Stimulated activated CD4-positive, alpha-beta T cell treated with anti-CD3 and anti-CD28 coated beads, Interleukin-2, amount 100 ng/mL, for 48 hours (primary cell): ENCODE measurements at regions not wholly inside any gene's neighbourhood (a gene's known extent, or its start where the extent isn't known, plus 50 kb on each side); places are given as distances from the start of the nearest gene placed in this dataset.

Experiments
- DNase-seq, 2 donors: peaks; one replicate each; pipeline ENCODE4 v3.0.0-alpha.2; 2020

GRCh38 chr9:26735160-26735559 lies 157.4 kb downstream of the CAAP1 start:
- DNase-seq = no peak

DNA sequence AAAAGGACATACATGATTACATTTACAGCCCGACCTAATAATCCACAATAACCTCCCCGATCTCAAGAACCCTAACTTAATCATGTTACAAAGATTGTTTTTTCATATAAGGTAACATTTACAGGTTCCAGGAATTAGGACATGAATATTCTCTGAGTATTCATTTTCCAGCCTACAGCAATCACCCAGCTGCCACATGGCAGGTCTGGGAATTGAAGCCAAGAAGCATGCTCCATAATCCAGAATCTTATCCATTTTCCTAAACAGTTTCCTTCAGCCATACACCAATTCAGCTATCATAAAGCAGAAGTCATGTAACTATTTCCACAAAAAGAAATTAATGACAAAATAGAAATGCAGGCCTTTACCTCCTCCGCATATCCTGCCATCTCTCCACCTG lies 163.4 kb downstream of the CAAP1 start:
- DNase-seq = no peak

DNA sequence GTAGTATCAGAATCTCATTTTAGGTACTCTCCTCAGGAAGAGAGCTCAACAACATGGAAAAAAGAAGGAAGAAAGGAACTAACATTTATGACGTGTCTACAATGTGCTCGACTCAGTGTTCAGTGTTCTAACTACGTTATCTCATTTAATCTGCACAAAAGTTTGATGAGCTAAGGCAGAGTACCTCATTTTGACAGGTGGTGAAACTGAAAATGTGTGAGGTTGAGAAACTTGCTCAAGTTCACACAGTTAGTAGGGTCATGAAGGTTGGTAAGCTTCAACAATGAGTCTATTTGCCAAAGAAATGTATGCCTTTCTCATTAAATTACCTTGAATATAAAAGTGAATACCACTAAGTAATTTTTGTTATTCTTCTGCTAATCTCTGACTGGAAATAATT lies 165.1 kb downstream of the CAAP1 start:
- DNase-seq = no peak

DNA sequence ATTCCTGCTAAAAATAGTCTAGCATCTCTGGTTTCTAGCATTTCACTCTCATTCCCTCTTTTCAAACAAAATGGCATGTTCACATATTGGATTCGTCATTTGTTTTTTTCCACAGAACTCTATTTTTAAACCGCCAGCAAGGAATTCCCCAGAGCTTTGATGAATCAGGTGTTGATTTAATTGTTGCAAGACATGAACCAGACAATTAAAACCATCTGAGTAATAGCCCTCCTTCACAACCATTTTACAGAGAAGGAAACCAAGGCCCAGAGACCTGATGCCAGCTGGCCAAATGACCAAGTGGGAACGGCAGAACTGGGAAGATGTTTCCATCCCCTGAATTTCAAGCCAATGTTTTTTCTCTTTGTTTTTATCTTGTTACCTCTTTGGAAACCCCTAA lies 167.0 kb downstream of the CAAP1 start:
- DNase-seq = no peak

GRCh38 chr9:26723486-26723885 lies 169.1 kb downstream of the CAAP1 start:
- peak in 1 of 2 donors; percentile 2 for DNase-seq

- no peak for DNase-seq
Measured at GRCh38 chr9:26722755-26723154, 169.8 kb downstream of the CAAP1 start.

- DNase-seq = no peak
Measured at GRCh38 chr9:26710008-26710407, 182.6 kb downstream of the CAAP1 start.

DNA sequence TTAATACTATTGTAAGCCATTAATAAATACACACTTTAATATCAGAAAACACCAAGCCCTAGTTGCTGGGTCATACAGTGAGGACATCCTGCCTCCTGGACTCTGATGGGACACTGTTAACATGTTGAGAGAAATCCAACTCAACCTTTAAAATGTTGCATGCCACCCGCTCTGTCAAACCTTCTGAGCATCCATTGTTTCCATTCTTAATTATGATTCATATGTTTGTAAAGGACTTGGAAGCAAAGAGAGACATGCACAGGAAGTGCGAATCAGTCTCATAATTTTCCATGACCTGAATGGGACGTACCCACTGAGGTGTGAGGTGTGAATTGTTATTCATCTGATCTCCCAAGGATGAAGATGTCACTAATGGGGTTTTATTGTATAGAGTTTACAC lies 186.4 kb downstream of the CAAP1 start:
- DNase-seq = no peak

- DNase-seq = no peak
Measured at GRCh38 chr9:26695298-26695622, 197.3 kb downstream of the CAAP1 start.

GRCh38 chr9:26694381-26695297 lies 198.0 kb downstream of the CAAP1 start:
- no peak for DNase-seq

DNA sequence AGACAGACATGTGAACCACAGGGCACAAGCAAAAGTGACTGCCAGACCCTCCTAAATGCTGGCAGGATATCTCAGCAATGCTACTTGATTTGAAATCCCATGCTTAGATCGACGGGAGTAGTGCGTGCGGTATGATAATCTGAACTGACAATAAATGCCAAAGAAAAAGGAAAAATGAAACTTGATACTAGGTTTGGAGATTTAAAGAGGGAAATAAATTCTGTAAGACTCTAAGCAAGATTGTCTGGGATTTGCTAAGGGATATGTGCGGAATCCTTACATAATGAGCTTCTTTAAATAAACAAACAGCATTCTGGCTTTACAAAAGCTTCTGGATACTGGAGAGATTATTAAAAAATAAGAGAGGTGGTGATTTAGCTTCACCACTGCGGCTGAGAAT lies 203.6 kb downstream of the CAAP1 start:
- no peak for DNase-seq

- DNase-seq = no peak
Measured at GRCh38 chr9:26687421-26687820, 205.2 kb downstream of the CAAP1 start.

- DNase-seq = no peak
Measured at GRCh38 chr9:26685818-26686217, 206.8 kb downstream of the CAAP1 start.

GRCh38 chr9:26684029-26684428 lies 208.6 kb downstream of the CAAP1 start:
- no peak for DNase-seq

GRCh38 chr9:26682796-26683496 lies 209.7 kb downstream of the CAAP1 start:
- no peak for DNase-seq

DNA sequence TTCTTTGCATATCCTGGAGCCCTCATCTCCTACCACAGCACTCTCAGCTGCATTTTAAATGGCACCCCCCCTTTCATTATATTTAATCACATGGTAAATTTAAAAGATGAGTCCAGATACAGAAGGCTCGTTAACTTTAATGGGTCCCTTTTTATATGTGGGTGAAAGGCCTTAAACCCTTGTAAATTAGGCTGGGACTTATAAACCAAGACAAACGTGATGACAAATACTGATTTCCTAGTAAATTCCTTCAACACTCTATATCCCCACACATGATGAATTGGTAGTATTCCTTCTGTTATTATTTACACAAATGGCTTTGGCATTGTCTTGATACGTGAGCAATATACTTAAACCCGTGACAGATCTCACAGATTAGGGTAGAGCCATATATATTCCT lies 210.6 kb downstream of the CAAP1 start:
- no peak for DNase-seq

DNA sequence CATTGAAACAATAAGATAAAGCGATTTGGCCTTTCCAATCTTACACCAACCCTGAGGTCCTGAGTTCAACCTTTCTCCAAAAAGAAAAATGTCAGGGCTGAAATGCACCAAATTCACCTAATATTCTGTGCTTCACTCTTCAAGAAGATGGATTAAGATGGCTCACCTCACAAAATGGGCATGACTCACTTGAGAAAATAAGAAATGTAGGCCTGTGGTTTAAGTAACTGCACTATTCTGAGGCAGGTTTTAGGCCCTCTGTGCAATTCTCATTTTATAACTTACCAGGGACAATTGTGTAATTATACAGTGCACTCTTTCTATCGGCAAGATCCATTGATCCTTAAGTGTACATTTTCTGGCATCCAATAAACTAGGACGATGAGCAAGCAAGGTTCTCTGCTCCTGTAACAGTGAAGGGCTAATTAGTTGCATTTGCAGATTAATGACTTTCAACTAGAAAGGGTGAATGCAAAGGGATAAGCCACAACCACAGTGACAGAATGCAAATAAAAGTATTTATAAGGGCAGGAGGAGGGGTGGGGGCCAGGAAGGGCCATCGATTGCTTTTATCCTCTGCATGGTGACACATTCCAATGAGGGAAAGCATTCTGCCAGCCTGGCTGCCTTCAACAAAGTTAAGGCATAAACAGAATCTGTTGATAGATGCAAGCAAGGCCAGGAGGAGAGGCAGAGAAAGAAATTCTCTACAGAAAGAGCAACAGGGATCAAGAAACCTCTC lies 214.5 kb downstream of the CAAP1 start:
- DNase-seq = no peak

- no peak for DNase-seq
Measured at GRCh38 chr9:26675035-26675434, 217.6 kb downstream of the CAAP1 start.

GRCh38 chr9:26673261-26673660 lies 219.3 kb downstream of the CAAP1 start:
- DNase-seq = no peak

DNA sequence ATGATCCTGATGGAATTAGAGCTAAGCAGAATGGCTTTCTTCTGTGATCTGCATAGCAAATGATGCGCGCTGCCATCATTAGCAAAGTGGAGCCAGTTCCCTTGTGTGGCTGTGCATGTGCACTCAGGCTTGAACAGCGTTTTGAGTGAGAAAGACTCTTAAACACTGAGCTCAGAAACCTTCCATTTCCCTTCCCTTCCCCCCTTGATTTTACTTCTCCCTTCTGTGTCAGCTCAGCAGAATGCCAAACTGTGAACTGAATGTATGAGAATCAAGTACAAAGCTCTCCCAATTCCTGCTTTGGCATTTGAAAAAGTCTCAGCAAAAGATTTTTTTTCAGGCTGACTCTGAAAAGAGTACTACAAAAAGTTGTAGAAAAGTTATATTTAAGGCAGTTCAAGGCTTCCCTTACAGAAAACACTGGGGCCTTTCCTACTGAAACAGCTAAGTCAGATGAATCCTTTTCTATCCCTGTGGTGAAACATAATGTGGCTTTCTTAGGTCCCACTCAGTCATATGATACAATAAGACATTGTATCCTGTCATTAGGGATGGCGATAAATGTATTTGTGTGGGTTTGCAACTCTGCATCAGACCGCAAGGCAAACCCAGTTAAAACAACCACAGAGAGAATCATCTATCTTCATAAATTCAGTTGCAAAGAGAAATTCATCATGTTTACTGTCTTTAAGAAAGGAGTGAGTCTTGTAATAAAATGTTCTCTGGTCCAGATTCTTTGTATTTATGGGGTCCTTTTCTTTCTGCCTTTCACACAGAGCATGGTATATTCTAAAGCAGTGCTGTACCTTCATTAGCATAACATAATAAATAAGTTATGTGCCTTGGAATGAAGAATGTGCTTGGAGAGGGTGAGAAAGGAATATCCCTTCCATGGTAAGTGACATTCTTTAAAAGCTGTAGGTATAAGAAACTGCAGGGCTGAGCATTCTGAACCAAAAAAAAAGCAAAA lies 222.6 kb downstream of the CAAP1 start:
- DNase-seq = no peak

GRCh38 chr9:26667882-26668281 lies 224.7 kb downstream of the CAAP1 start:
- DNase-seq = no peak

GRCh38 chr9:26665666-26666065 lies 226.9 kb downstream of the CAAP1 start:
- no peak for DNase-seq
